ENCODE measurements at regions not wholly inside any gene's neighbourhood (a gene's known extent, or its start where the extent isn't known, plus 50 kb on each side); places are given as distances from the start of the nearest gene placed in this dataset.

DNA sequence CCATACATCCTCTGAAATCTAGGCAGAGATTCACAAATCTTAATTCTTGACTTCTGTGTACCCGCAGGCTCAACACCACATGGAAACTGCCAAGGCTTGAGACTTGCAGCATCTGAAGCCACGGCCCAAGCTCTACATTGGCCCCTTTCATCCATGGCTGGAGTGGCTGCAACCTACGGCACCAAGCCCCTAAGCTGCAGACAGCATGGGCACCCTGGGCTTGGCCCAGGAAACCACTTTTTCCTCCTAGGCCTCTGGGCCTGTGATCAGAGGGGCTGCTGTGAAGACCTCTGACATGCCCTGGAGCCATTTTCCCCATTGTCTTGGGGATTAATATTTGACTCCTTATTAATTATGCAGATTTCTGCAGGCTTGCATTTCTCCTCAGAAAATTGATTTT is 457.9 kb downstream of the GRIA2 start:
- TF ChIP-seq, protein P1, sequence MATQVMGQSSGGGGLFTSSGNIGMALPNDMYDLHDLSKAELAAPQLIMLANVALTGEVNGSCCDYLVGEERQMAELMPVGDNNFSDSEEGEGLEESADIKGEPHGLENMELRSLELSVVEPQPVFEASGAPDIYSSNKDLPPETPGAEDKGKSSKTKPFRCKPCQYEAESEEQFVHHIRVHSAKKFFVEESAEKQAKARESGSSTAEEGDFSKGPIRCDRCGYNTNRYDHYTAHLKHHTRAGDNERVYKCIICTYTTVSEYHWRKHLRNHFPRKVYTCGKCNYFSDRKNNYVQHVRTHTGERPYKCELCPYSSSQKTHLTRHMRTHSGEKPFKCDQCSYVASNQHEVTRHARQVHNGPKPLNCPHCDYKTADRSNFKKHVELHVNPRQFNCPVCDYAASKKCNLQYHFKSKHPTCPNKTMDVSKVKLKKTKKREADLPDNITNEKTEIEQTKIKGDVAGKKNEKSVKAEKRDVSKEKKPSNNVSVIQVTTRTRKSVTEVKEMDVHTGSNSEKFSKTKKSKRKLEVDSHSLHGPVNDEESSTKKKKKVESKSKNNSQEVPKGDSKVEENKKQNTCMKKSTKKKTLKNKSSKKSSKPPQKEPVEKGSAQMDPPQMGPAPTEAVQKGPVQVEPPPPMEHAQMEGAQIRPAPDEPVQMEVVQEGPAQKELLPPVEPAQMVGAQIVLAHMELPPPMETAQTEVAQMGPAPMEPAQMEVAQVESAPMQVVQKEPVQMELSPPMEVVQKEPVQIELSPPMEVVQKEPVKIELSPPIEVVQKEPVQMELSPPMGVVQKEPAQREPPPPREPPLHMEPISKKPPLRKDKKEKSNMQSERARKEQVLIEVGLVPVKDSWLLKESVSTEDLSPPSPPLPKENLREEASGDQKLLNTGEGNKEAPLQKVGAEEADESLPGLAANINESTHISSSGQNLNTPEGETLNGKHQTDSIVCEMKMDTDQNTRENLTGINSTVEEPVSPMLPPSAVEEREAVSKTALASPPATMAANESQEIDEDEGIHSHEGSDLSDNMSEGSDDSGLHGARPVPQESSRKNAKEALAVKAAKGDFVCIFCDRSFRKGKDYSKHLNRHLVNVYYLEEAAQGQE (IDR thresholded peaks at IDR 0.05; ENCODE audit: low read depth): no peak
- no peak for TF ChIP-seq YY1 (IDR thresholded peaks at IDR 0.05; ENCODE audit: low read depth)
- TF ChIP-seq, protein P2, sequence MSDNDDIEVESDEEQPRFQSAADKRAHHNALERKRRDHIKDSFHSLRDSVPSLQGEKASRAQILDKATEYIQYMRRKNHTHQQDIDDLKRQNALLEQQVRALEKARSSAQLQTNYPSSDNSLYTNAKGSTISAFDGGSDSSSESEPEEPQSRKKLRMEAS (IDR thresholded peaks at IDR 0.05): no peak
- no peak for TF ChIP-seq CREB1 (IDR thresholded peaks at IDR 0.05; ENCODE audit: low read depth)
- TF ChIP-seq, protein P3, sequence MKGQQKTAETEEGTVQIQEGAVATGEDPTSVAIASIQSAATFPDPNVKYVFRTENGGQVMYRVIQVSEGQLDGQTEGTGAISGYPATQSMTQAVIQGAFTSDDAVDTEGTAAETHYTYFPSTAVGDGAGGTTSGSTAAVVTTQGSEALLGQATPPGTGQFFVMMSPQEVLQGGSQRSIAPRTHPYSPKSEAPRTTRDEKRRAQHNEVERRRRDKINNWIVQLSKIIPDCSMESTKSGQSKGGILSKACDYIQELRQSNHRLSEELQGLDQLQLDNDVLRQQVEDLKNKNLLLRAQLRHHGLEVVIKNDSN (IDR thresholded peaks at IDR 0.05): no peak
- TF ChIP-seq EGR1 (IDR thresholded peaks at IDR 0.05): no peak
- no peak for TF ChIP-seq EP300 (IDR thresholded peaks at IDR 0.05; ENCODE audit: borderline replicate concordance)
- no peak for TF ChIP-seq TCF12 (IDR thresholded peaks at IDR 0.05; ENCODE audit: low read depth)
- no peak for TF ChIP-seq CEBPB (IDR thresholded peaks at IDR 0.05)
- TF ChIP-seq TAF1 (IDR thresholded peaks at IDR 0.05; ENCODE audit: low read depth): no peak
- TF ChIP-seq TEAD4 (IDR thresholded peaks at IDR 0.05): no peak
- TF ChIP-seq RAD21 (IDR thresholded peaks at IDR 0.05; ENCODE audit: low read depth): no peak
- TF ChIP-seq NFIC (IDR thresholded peaks at IDR 0.05): no peak
- TF ChIP-seq FOXM1 (IDR thresholded peaks at IDR 0.05; ENCODE audit: borderline replicate concordance, low read depth): no peak
- no peak for TF ChIP-seq ZBTB7A (IDR thresholded peaks at IDR 0.05; ENCODE audit: low read depth)

DNA sequence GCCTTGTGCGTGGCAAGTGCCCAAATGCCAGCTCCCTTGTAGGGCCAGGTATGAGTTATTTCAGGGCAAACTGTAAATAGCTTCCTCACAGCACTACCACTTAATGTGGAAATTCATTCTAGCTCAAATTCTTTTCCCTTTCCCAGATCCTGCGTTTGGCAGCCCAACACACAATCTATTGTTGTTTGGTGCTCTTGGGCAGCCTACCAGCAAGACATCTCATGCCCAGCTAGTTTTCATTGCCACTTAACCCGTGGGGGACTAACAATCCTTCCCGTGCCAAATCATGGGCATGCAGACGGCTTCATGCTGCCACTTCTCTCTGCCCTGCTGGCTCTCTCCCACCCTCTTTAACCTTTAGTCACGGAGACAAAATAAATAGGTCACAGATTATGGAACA is 454.2 kb downstream of the GRIA2 start:
- peak; percentile 39; the same call in 1 of the 2 replicates for TF ChIP-seq YY1 (IDR thresholded peaks at IDR 0.05; ENCODE audit: low read depth)
- peak; percentile 94 for TF ChIP-seq TCF12 (IDR thresholded peaks at IDR 0.05; ENCODE audit: low read depth)
- TF ChIP-seq CEBPB (IDR thresholded peaks at IDR 0.05): peak; percentile 40; the same call in 1 of the 2 replicates
- TF ChIP-seq CREB1 (IDR thresholded peaks at IDR 0.05; ENCODE audit: low read depth): no peak
- TF ChIP-seq EP300 (IDR thresholded peaks at IDR 0.05; ENCODE audit: borderline replicate concordance): peak; percentile 98
- TF ChIP-seq, protein P3 (IDR thresholded peaks at IDR 0.05): no peak
- TF ChIP-seq RAD21 (IDR thresholded peaks at IDR 0.05; ENCODE audit: low read depth): no peak; the same call in 1 of the 2 replicates
- TF ChIP-seq TEAD4 (IDR thresholded peaks at IDR 0.05): peak; percentile 91
- TF ChIP-seq ZBTB7A (IDR thresholded peaks at IDR 0.05; ENCODE audit: low read depth): no peak
- TF ChIP-seq, protein P1 (IDR thresholded peaks at IDR 0.05; ENCODE audit: low read depth): no peak
- TF ChIP-seq, protein P2 (IDR thresholded peaks at IDR 0.05): peak; percentile 53
- TF ChIP-seq TAF1 (IDR thresholded peaks at IDR 0.05; ENCODE audit: low read depth): no peak
- peak; percentile 93 for TF ChIP-seq FOXM1 (IDR thresholded peaks at IDR 0.05; ENCODE audit: borderline replicate concordance, low read depth)
- TF ChIP-seq NFIC (IDR thresholded peaks at IDR 0.05): peak; percentile 97
- no peak for TF ChIP-seq EGR1 (IDR thresholded peaks at IDR 0.05)

DNA sequence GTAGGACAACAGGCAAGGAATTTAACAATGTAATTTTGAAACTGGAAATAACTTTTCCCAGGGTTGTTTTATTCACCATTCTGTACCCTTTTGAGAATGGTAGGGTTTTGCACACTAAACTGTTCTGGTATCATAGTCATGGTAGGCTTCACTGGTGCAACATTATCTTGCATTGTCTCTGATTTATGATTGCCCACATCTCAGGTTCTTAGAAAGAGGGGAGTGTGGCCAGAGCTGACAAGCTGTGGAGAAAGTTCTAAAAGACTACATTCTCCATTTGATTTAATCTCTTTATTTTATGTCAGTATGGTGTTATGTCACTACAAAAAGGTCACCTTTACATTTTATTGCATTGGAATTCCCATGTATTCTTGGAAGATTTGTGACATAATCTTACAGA is 447.3 kb downstream of the GRIA2 start:
- TF ChIP-seq FOXM1 (IDR thresholded peaks at IDR 0.05; ENCODE audit: borderline replicate concordance, low read depth) (no peak), TCF12 (IDR thresholded peaks at IDR 0.05; ENCODE audit: low read depth) (no peak), TAF1 (IDR thresholded peaks at IDR 0.05; ENCODE audit: low read depth) (no peak), YY1 (IDR thresholded peaks at IDR 0.05; ENCODE audit: low read depth) (no peak), EGR1 (IDR thresholded peaks at IDR 0.05) (no peak), EP300 (IDR thresholded peaks at IDR 0.05; ENCODE audit: borderline replicate concordance) (no peak), CEBPB (IDR thresholded peaks at IDR 0.05) (no peak), TEAD4 (IDR thresholded peaks at IDR 0.05) (no peak), ZBTB7A (IDR thresholded peaks at IDR 0.05; ENCODE audit: low read depth) (no peak), RAD21 (IDR thresholded peaks at IDR 0.05; ENCODE audit: low read depth) (no peak), NFIC (IDR thresholded peaks at IDR 0.05) (no peak), CREB1 (IDR thresholded peaks at IDR 0.05; ENCODE audit: low read depth) (no peak)
- TF ChIP-seq, protein P2 (IDR thresholded peaks at IDR 0.05): no peak
- TF ChIP-seq, protein P1 (IDR thresholded peaks at IDR 0.05; ENCODE audit: low read depth): no peak
- TF ChIP-seq, protein P3 (IDR thresholded peaks at IDR 0.05): no peak

Measured in Ishikawa (cell line).